ENCODE measurements at regions not wholly inside any gene's neighbourhood (a gene's known extent, or its start where the extent isn't known, plus 50 kb on each side); places are given as distances from the start of the nearest gene placed in this dataset.

- TF ChIP-seq POLR2A (IDR thresholded peaks at IDR 0.05; ENCODE audit: low read length) (no peak), GATA1 (IDR thresholded peaks at IDR 0.05; ENCODE audit: low read depth, low read length) (no peak)
Observed at GRCh38 chr3:102225005-102225404, 209.8 kb upstream of the ZPLD1 start.

Measured in erythroblast (primary cell).